BLaER1 treated with 17β-estradiol and CSF1 and Interleukin-3, amounts not matched to agents 10 nM and 100 nM (cell line): ENCODE measurements at regions not wholly inside any gene's neighbourhood (a gene's known extent, or its start where the extent isn't known, plus 50 kb on each side); places are given as distances from the start of the nearest gene placed in this dataset.
A peak's percentile ranks its signal among the peaks of the same experiment; 100 is the strongest.

Experiments
- H3K27ac ChIP-seq, 11 experiments: shearing (Covaris generic); formaldehyde crosslinking; 2 replicates each; pipeline ENCODE4 v1.8.1; 2022
- H3K27me3 ChIP-seq, 11 experiments: shearing (Covaris generic); formaldehyde crosslinking; 2 replicates each; pipeline ENCODE4 v1.8.1; 2022
- H3K36me3 ChIP-seq, 11 experiments: shearing (Covaris generic); formaldehyde crosslinking; 2 replicates each; pipeline ENCODE4 v1.8.1; 2022
- H3K4me1 ChIP-seq, 10 experiments: shearing (Covaris generic); formaldehyde crosslinking; 2 replicates each; pipeline ENCODE4 v1.8.1; 2022
- H3K4me2 ChIP-seq, 11 experiments: shearing (Covaris generic); formaldehyde crosslinking; 2 replicates each; pipeline ENCODE4 v1.8.1; 2022
- H3K4me3 ChIP-seq, 10 experiments: shearing (Covaris generic); formaldehyde crosslinking; 2 replicates each; pipeline ENCODE4 v1.8.1; 2022
- H3K9ac ChIP-seq, 11 experiments: shearing (Covaris generic); formaldehyde crosslinking; 2 replicates each; pipeline ENCODE4 v1.8.1; 2022
- H3K9me3 ChIP-seq, 11 experiments: shearing (Covaris generic); formaldehyde crosslinking; replicated peaks in 1 of 11; 2 replicates each; pipeline ENCODE4 v1.8.1; 2022
- H4K20me1 ChIP-seq, 11 experiments: shearing (Covaris generic); formaldehyde crosslinking; 2 replicates each; pipeline ENCODE4 v1.8.1; 2022
- Cebpa-rat ChIP-seq, 11 experiments: shearing (Covaris generic); IDR thresholded peaks; 2 replicates each; pipeline ENCODE4 v1.8.1; 2022

GRCh38 chr4:181593703-181594102 lies 649.5 kb upstream of the TENM3 start:
- Histone ChIP-seq H3K4me1 (peaks cover 11 to 22% (median 15%) of the 10 kb centered on the region in 10 experiments; a peak in 19 of 20 replicates), H3K9me3 (peaks cover 0 to 11% (median 7%) of the 10 kb centered on the region in 11 experiments; a peak in 9 of 22 replicates), H3K27me3 (no peaks in the 10 kb centered on the region), H3K4me2 (no peak overlapping the region), H3K27ac (no peak overlapping the region), H3K9ac (no peak overlapping the region), H4K20me1 (no peaks in the 10 kb centered on the region), H3K36me3 (no peaks in the 10 kb centered on the region), H3K4me3 (no peak overlapping the region)
- TF ChIP-seq Cebpa-rat (IDR thresholded peaks at IDR 0.05), result no peak

- Histone ChIP-seq H3K4me2 (no peak overlapping the region), H3K27me3 (no peaks in the 10 kb centered on the region), H3K4me1 (peaks cover 11 to 22% (median 15%) of the 10 kb centered on the region in 10 experiments; a peak in 19 of 20 replicates), H3K9me3 (peaks cover 0 to 11% (median 7%) of the 10 kb centered on the region in 11 experiments; a peak in 9 of 22 replicates), H3K36me3 (no peaks in the 10 kb centered on the region), H3K4me3 (no peak overlapping the region), H3K9ac (no peak overlapping the region), H3K27ac (no peak overlapping the region), H4K20me1 (no peaks in the 10 kb centered on the region)
- no peak for TF ChIP-seq Cebpa-rat (IDR thresholded peaks at IDR 0.05)
Observed at GRCh38 chr4:181594188-181594587, 649.0 kb upstream of the TENM3 start.

DNA sequence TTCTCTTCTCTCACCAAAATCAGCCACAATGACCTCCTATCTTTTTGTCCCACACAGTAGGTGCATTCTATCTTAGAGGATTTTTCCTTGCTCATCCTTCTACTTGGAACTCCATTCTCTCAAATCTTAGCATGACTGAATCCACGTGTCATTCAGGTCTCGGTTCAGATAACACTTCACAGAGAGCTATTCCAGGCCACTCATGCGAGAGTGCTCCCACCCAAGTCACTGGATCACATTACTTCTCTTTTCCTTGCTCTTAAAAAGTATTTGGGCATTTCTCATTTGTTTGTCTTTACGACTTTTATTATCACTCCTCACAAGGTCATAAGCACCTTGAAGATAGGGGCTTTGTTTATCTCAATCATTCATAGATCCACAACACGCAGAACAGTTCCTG lies 647.5 kb upstream of the TENM3 start:
- no peak overlapping the region for H3K4me2 ChIP-seq

GRCh38 chr4:181597766-181598165 lies 645.4 kb upstream of the TENM3 start:
- Histone ChIP-seq H3K9ac (no peak overlapping the region), H3K27ac (no peak overlapping the region), H3K4me2 (no peak overlapping the region), H3K27me3 (no peaks in the 10 kb centered on the region), H3K36me3 (no peaks in the 10 kb centered on the region), H3K4me1 (peaks cover under 1 to 8% (median 3%) of the 10 kb centered on the region in 10 experiments; a peak in 14 of 20 replicates), H4K20me1 (no peaks in the 10 kb centered on the region; a peak in 1 of 22 replicates), H3K4me3 (no peak overlapping the region), H3K9me3 (no peaks in the 10 kb centered on the region)
- TF ChIP-seq Cebpa-rat (IDR thresholded peaks at IDR 0.05), result no peak

More for the DNA sequence above, 647.5 kb upstream of the TENM3 start:
- Histone ChIP-seq H3K27ac (no peak overlapping the region), H3K4me1 (peaks cover 11 to 22% (median 15%) of the 10 kb centered on the region in 10 experiments; a peak in 19 of 20 replicates), H3K27me3 (no peaks in the 10 kb centered on the region), H3K36me3 (no peaks in the 10 kb centered on the region), H3K4me3 (no peak overlapping the region), H4K20me1 (no peaks in the 10 kb centered on the region; a peak in 1 of 22 replicates), H3K9ac (no peak overlapping the region), H3K9me3 (peaks cover 0 to 11% (median 7%) of the 10 kb centered on the region in 11 experiments; a peak in 9 of 22 replicates)
- TF ChIP-seq Cebpa-rat (IDR thresholded peaks at IDR 0.05), result no peak

DNA sequence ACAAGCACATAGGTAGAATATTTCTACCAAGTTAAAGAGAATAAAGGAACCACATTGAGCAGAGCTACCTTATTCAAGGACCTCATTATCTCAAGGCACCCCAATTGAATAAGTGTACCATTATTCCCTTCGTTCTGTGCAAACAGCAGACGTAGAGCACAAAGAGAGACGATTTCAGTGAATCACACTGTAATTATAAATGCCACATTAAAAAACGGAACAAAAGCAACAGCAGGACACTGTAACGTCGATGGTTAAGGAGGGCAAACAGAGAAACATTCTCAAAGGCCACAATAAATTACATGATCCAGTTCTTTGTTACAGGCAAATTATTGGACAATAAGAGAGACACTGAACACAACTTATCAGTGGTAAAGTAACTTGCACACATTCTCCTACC lies 644.1 kb upstream of the TENM3 start:
- no peaks in the 10 kb centered on the region for H3K27me3 ChIP-seq
- H3K9me3 ChIP-seq, result no peaks in the 10 kb centered on the region
- no peak overlapping the region for H3K27ac ChIP-seq
- H3K9ac ChIP-seq, result no peak overlapping the region
- H3K4me1 ChIP-seq, result no peaks in the 10 kb centered on the region
- no peak overlapping the region for H3K4me2 ChIP-seq
- no peaks in the 10 kb centered on the region for H3K36me3 ChIP-seq
- H3K4me3 ChIP-seq, result no peak overlapping the region
- TF ChIP-seq Cebpa-rat (IDR thresholded peaks at IDR 0.05), result no peak
- H4K20me1 ChIP-seq, result no peaks in the 10 kb centered on the region; a peak in 1 of 22 replicates

DNA sequence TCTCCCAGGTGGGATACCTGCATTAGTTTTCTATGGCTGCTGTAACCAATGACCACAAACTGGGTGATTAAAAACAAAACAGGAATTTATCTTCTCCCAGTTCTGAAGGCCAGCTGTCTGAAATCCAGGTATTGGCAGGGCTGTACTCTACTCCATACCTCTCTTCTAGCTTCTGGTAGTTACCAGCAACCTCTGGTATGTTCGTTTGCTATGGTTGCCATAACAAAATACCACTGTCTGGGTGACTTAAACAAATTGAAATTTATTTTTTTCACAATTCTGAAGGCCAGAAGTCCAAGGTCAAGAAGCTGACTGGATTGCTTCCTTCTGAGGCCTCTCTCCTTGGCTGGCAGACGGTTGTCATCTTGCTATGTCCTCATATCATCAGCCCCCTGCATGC lies 642.1 kb upstream of the TENM3 start:
- no peak overlapping the region for H3K4me3 ChIP-seq
- no peak overlapping the region for H3K27ac ChIP-seq
- TF ChIP-seq Cebpa-rat (IDR thresholded peaks at IDR 0.05), result no peak
- H4K20me1 ChIP-seq, result no peaks in the 10 kb centered on the region; a peak in 1 of 22 replicates
- H3K27me3 ChIP-seq, result no peaks in the 10 kb centered on the region
- H3K9me3 ChIP-seq, result no peaks in the 10 kb centered on the region
- H3K36me3 ChIP-seq, result no peaks in the 10 kb centered on the region
- H3K9ac ChIP-seq, result no peak overlapping the region
- no peaks in the 10 kb centered on the region for H3K4me1 ChIP-seq
- no peak overlapping the region for H3K4me2 ChIP-seq

DNA sequence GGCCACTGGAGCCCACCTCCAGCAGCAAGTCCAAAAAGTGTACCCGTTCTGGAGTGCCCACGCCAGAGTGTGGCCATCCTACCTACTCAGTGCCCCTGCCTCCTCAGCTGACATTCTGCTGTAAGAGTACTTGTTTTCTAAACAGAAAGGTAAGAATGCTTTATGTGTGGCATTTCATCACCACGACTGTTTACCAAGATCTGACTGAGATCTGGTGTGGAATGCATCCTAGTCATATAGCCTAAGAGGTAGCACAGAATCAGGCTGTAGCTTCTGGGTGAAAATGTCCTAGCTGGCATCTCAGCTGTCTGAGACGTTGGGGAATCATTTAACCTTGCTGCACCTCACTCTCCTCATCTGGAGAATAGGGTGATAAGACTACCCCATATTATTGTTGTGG lies 638.7 kb upstream of the TENM3 start:
- no peak overlapping the region for H3K4me2 ChIP-seq
- H3K4me1 ChIP-seq, result no peaks in the 10 kb centered on the region
- H3K9me3 ChIP-seq, result no peaks in the 10 kb centered on the region
- H3K27me3 ChIP-seq, result no peaks in the 10 kb centered on the region
- no peaks in the 10 kb centered on the region; a peak in 1 of 22 replicates for H4K20me1 ChIP-seq
- no peak overlapping the region for H3K4me3 ChIP-seq
- no peak overlapping the region for H3K27ac ChIP-seq
- no peak overlapping the region for H3K9ac ChIP-seq
- no peaks in the 10 kb centered on the region for H3K36me3 ChIP-seq
- TF ChIP-seq Cebpa-rat (IDR thresholded peaks at IDR 0.05), result 0 out of 22 replicates have a peak, but pooled peaks of 1 of the 11 experiments have one; percentile 17

GRCh38 chr4:181606300-181606699 lies 636.9 kb upstream of the TENM3 start:
- Histone ChIP-seq H3K9me3 (no peaks in the 10 kb centered on the region), H3K4me2 (no peak overlapping the region), H3K9ac (no peak overlapping the region), H3K4me1 (no peaks in the 10 kb centered on the region), H3K4me3 (no peak overlapping the region), H4K20me1 (no peaks in the 10 kb centered on the region), H3K27me3 (no peaks in the 10 kb centered on the region), H3K36me3 (no peaks in the 10 kb centered on the region), H3K27ac (no peak overlapping the region)
- no peak for TF ChIP-seq Cebpa-rat (IDR thresholded peaks at IDR 0.05)

GRCh38 chr4:181608181-181608580 lies 635.0 kb upstream of the TENM3 start:
- H3K27me3 ChIP-seq, result no peaks in the 10 kb centered on the region
- H3K36me3 ChIP-seq, result no peaks in the 10 kb centered on the region
- H3K9ac ChIP-seq, result no peak overlapping the region
- no peak overlapping the region for H3K4me2 ChIP-seq
- H3K4me3 ChIP-seq, result no peak overlapping the region
- no peaks in the 10 kb centered on the region for H3K9me3 ChIP-seq
- H3K4me1 ChIP-seq, result no peaks in the 10 kb centered on the region
- TF ChIP-seq Cebpa-rat (IDR thresholded peaks at IDR 0.05), result no peak
- H3K27ac ChIP-seq, result no peak overlapping the region
- H4K20me1 ChIP-seq, result no peaks in the 10 kb centered on the region

DNA sequence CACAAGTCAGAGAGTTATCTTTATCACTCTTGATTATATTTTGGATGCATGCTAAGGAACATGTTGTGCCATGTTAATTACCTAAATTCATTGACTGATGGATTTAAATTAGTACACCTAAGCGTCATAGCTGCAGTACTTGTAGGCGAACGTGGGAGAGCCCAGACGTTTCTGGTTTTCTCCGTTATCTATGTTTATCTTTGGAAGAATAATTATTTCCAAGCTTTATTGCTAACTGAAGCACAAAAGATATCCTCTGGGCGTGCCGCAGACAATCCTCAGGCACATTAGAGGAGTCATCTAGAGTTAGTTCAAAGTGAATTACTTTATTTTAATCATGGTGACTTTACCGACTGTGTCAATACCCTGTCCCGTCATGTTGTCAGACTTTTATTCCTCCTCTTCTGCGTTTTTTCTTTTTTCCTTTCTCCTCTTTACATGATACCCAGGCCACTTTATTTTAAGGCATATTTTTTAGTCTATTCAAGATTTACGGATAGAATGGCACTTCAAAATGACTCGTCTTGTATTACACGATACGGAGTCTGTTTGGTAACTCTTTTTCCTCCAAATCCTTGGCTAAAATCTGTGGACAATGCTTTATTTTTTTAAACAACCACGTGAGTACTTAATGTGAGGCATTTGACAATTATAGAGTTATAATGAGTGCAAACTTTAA lies 632.0 kb upstream of the TENM3 start:
- H3K4me1 ChIP-seq, result no peaks in the 10 kb centered on the region
- no peak overlapping the region for H3K9ac ChIP-seq
- no peak overlapping the region for H3K4me3 ChIP-seq
- H3K9me3 ChIP-seq, result no peaks in the 10 kb centered on the region
- H3K27me3 ChIP-seq, result no peaks in the 10 kb centered on the region
- no peak overlapping the region for H3K27ac ChIP-seq
- H3K36me3 ChIP-seq, result no peaks in the 10 kb centered on the region
- no peak overlapping the region for H3K4me2 ChIP-seq
- no peaks in the 10 kb centered on the region for H4K20me1 ChIP-seq
- TF ChIP-seq Cebpa-rat (IDR thresholded peaks at IDR 0.05), result no peak
